Neural progenitor cell (in vitro differentiated cells): ENCODE measurements at regions not wholly inside any gene's neighbourhood (a gene's known extent, or its start where the extent isn't known, plus 50 kb on each side); places are given as distances from the start of the nearest gene placed in this dataset.

ENCODE experiments used
- DNase-seq: peaks from one replicate; pipeline ENCODE4 v3.0.0-alpha.2; 2016; ENCODE audit warnings: low spot score
- H2AFZ ChIP-seq: fragments of 200-600 bp; sonication (generic); replicated peaks from 2 replicates; pipeline ENCODE4 v1.6.1; 2016; ENCODE audit warnings: antibody characterized with exemption
- H3F3A ChIP-seq: fragments of 200-600 bp; sonication (generic); 2 replicates; pipeline ENCODE4 v1.6.1; 2016; ENCODE audit warnings: antibody characterized with exemption, low read depth
- H3K27ac ChIP-seq: fragments of 200-600 bp; sonication (generic); 2 replicates; pipeline ENCODE4 v1.5.1; 2016; ENCODE audit warnings: mild to moderate bottlenecking
- H3K27me3 ChIP-seq: fragments of 200-600 bp; sonication (generic); 2 replicates; pipeline ENCODE4 v1.6.1; 2016; ENCODE audit warnings: mild to moderate bottlenecking, moderate library complexity
- H3K36me3 ChIP-seq: fragments of 200-600 bp; sonication (generic); 2 replicates; pipeline ENCODE4 v1.5.1; 2016
- H3K4me1 ChIP-seq: fragments of 200-600 bp; sonication (generic); 2 replicates; pipeline ENCODE4 v1.6.1; 2016; ENCODE audit warnings: mixed run types
- H3K4me2 ChIP-seq: fragments of 200-600 bp; sonication (generic); 2 replicates; pipeline ENCODE4 v1.6.1; 2016
- H3K4me3 ChIP-seq: fragments of 200-600 bp; sonication (generic); 2 replicates; pipeline ENCODE4 v1.5.1; 2016
- H3K79me2 ChIP-seq: fragments of 200-600 bp; sonication (generic); 2 replicates; pipeline ENCODE4 v1.6.1; 2016; ENCODE audit warnings: low read depth
- H3K9ac ChIP-seq: fragments of 200-600 bp; sonication (generic); 2 replicates; pipeline ENCODE4 v1.6.1; 2016
- H3K9me3 ChIP-seq: fragments of 200-600 bp; sonication (generic); 2 replicates; pipeline ENCODE4 v1.5.1; 2016; ENCODE audit warnings: low read depth
- H4K20me1 ChIP-seq: fragments of 200-600 bp; sonication (generic); 2 replicates; pipeline ENCODE4 v1.6.1; 2016; ENCODE audit warnings: low read depth
- H3K27ac Mint-ChIP-seq: 3 replicates; pipeline ENCODE4 v1.8.0; 2021; ENCODE audit warnings: mixed read lengths
- H3K27me3 Mint-ChIP-seq: 2 replicates; pipeline ENCODE4 v1.8.0; 2022; ENCODE audit warnings: low read depth, mild to moderate bottlenecking, inconsistent platforms, moderate library complexity, mixed read lengths; ENCODE audit not compliant: insufficient read depth
- H3K36me3 Mint-ChIP-seq: 3 replicates; pipeline ENCODE4 v1.8.0; 2021; ENCODE audit warnings: mixed read lengths
- H3K4me1 Mint-ChIP-seq: 3 replicates; pipeline ENCODE4 v1.8.0; 2021; ENCODE audit warnings: mixed read lengths
- H3K4me3 Mint-ChIP-seq: 3 replicates; pipeline ENCODE4 v1.8.0; 2021; ENCODE audit warnings: mild to moderate bottlenecking, moderate library complexity, mixed read lengths
- H3K9me3 Mint-ChIP-seq: 3 replicates; pipeline ENCODE4 v1.8.0; 2020; ENCODE audit warnings: mixed read lengths
- EZH2 ChIP-seq: fragments of 200-600 bp; sonication (generic); IDR thresholded peaks from 2 replicates; pipeline ENCODE4 v1.6.1; 2017; ENCODE audit warnings: antibody characterized with exemption, mild to moderate bottlenecking, moderate library complexity
- EZH2phosphoT487 ChIP-seq: fragments of 200-600 bp; sonication (generic); IDR thresholded peaks from 2 replicates; pipeline ENCODE4 v1.6.1; 2017; ENCODE audit warnings: antibody characterized with exemption
- TF ChIP-seq, protein P1 (sequence below): fragments of 200-600 bp; sonication (generic); IDR thresholded peaks from 2 replicates; pipeline ENCODE4 v1.5.1; 2017; ENCODE audit warnings: antibody characterized with exemption, mild to moderate bottlenecking

DNA sequence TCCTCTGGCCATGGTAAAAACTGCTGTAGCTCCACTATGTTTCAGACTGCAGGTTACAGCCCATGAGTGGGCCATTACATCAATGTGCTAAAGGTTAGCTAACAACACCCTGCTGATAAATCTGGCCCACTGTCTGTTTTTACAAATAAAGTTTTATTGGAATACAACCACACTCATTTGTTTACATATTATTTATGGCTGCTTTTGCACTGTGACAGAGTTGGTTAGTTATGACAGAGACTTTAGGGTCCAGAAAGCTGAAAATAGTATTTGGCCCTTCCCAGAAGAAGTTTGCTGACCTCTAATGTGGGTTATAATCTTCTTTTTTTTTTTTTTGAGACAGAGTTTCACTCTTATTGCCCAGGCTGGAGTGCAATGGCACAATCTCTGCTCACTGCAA, 134.2 kb upstream of the PWP1 start:
- Histone ChIP-seq H3K4me2 (no peak overlapping the region), H3K79me2 (no peaks in the 10 kb centered on the region), H3K27me3 (no peaks in the 10 kb centered on the region), H3K27ac (no peak overlapping the region), H3K4me3 (no peak overlapping the region), H3K9me3 (no peaks in the 10 kb centered on the region), H3K9ac (no peak overlapping the region), H3K36me3 (no peaks in the 10 kb centered on the region), H3F3A (no peaks in the 10 kb centered on the region), H4K20me1 (no peaks in the 10 kb centered on the region), H3K4me1 (no peaks in the 10 kb centered on the region), H2AFZ (no peak overlapping the region)
- H3K36me3 Mint-ChIP-seq = no peaks in the 10 kb centered on the region
- peaks cover 2% of the 10 kb centered on the region for H3K27me3 Mint-ChIP-seq
- TF ChIP-seq, protein P1, sequence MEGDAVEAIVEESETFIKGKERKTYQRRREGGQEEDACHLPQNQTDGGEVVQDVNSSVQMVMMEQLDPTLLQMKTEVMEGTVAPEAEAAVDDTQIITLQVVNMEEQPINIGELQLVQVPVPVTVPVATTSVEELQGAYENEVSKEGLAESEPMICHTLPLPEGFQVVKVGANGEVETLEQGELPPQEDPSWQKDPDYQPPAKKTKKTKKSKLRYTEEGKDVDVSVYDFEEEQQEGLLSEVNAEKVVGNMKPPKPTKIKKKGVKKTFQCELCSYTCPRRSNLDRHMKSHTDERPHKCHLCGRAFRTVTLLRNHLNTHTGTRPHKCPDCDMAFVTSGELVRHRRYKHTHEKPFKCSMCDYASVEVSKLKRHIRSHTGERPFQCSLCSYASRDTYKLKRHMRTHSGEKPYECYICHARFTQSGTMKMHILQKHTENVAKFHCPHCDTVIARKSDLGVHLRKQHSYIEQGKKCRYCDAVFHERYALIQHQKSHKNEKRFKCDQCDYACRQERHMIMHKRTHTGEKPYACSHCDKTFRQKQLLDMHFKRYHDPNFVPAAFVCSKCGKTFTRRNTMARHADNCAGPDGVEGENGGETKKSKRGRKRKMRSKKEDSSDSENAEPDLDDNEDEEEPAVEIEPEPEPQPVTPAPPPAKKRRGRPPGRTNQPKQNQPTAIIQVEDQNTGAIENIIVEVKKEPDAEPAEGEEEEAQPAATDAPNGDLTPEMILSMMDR = no peak
- TF ChIP-seq EZH2phosphoT487 (no peak), EZH2 (no peak)
- peaks cover 6% of the 10 kb centered on the region for H3K4me1 Mint-ChIP-seq
- no peak overlapping the region for H3K4me3 Mint-ChIP-seq
- no peak overlapping the region for H3K27ac Mint-ChIP-seq
- no peaks in the 10 kb centered on the region for H3K9me3 Mint-ChIP-seq
- no peak for DNase-seq

GRCh38 chr12:107552263-107552662, 133.3 kb upstream of the PWP1 start:
- TF ChIP-seq, protein P1 = no peak
- TF ChIP-seq EZH2phosphoT487 (no peak), EZH2 (no peak)
- no peaks in the 10 kb centered on the region for H3F3A ChIP-seq
- H2AFZ ChIP-seq = no peak overlapping the region
- H3K36me3 Mint-ChIP-seq = no peaks in the 10 kb centered on the region
- H4K20me1 ChIP-seq = no peaks in the 10 kb centered on the region
- no peaks in the 10 kb centered on the region for H3K79me2 ChIP-seq
- H3K27me3 ChIP-seq = no peaks in the 10 kb centered on the region
- H3K4me3 Mint-ChIP-seq = no peak overlapping the region
- no peak overlapping the region for H3K4me3 ChIP-seq
- no peak overlapping the region for H3K4me2 ChIP-seq
- H3K27ac ChIP-seq = no peak overlapping the region
- H3K27ac Mint-ChIP-seq = no peak overlapping the region
- H3K36me3 ChIP-seq = no peaks in the 10 kb centered on the region
- no peak overlapping the region for H3K9ac ChIP-seq
- H3K9me3 Mint-ChIP-seq = no peaks in the 10 kb centered on the region
- H3K9me3 ChIP-seq = no peaks in the 10 kb centered on the region
- H3K27me3 Mint-ChIP-seq = peaks cover 2% of the 10 kb centered on the region
- no peak for DNase-seq
- H3K4me1 Mint-ChIP-seq = peaks cover 6% of the 10 kb centered on the region
- H3K4me1 ChIP-seq = no peaks in the 10 kb centered on the region

GRCh38 chr12:107553211-107553765, 132.3 kb upstream of the PWP1 start:
- no peak overlapping the region for H3K27ac Mint-ChIP-seq
- no peaks in the 10 kb centered on the region for H4K20me1 ChIP-seq
- H3K79me2 ChIP-seq = no peaks in the 10 kb centered on the region
- H3K4me1 ChIP-seq = no peaks in the 10 kb centered on the region
- no peaks in the 10 kb centered on the region for H3K9me3 Mint-ChIP-seq
- H3K4me2 ChIP-seq = no peak overlapping the region
- H3K4me3 ChIP-seq = no peak overlapping the region
- TF ChIP-seq EZH2 = no peak
- TF ChIP-seq EZH2phosphoT487 = no peak
- TF ChIP-seq, protein P1 = no peak
- no peaks in the 10 kb centered on the region for H3K27me3 ChIP-seq
- H3K9ac ChIP-seq = no peak overlapping the region
- H3F3A ChIP-seq = no peaks in the 10 kb centered on the region
- peaks cover 2% of the 10 kb centered on the region for H3K27me3 Mint-ChIP-seq
- no peaks in the 10 kb centered on the region for H3K36me3 ChIP-seq
- peaks cover 6% of the 10 kb centered on the region for H3K4me1 Mint-ChIP-seq
- no peaks in the 10 kb centered on the region for H3K9me3 ChIP-seq
- no peaks in the 10 kb centered on the region for H3K36me3 Mint-ChIP-seq
- DNase-seq = no peak
- no peak overlapping the region for H3K4me3 Mint-ChIP-seq
- no peak overlapping the region for H3K27ac ChIP-seq
- no peak overlapping the region for H2AFZ ChIP-seq
